MCF 10A (cell line): ENCODE measurements at regions not wholly inside any gene's neighbourhood (a gene's known extent, or its start where the extent isn't known, plus 50 kb on each side); places are given as distances from the start of the nearest gene placed in this dataset.

Source experiments
- BruUV-seq: library from RNA; stranded (reverse); fragments of 400-500 nt; replicated peaks from 2 replicates; lab custom pipeline; 2021; lab: Mats Ljungman, UMichigan
- CTCF ChIA-PET: fragments of 300-600 bp; sonication (Branson Sonifier 250); formaldehyde crosslinking; extraction: SDS; loops from one replicate; lab custom pipeline; 2021; ENCODE audit warnings: antibody characterized with exemption, inconsistent platforms; lab: Yijun Ruan, JAX
- POLR2A ChIA-PET: fragments of 300-600, 350-650 bp; sonication (Branson Sonifier 250); formaldehyde crosslinking; extraction: SDS; loops from one replicate; lab custom pipeline; 2020; ENCODE audit warnings: antibody characterized with exemption, inconsistent platforms; lab: Yijun Ruan, JAX
- DNase-seq: peaks from one replicate; pipeline ENCODE4 v3.0.0-alpha.2; 2018; ENCODE audit not compliant: unreplicated experiment
- H3K27ac Mint-ChIP-seq: one replicate; pipeline ENCODE4 v1.8.0; 2022; ENCODE audit warnings: mild to moderate bottlenecking, low read depth, mixed read lengths; ENCODE audit not compliant: unreplicated experiment
- H3K27me3 Mint-ChIP-seq: one replicate; pipeline ENCODE4 v1.8.0; 2022; ENCODE audit warnings: mixed read lengths; ENCODE audit not compliant: insufficient read depth, unreplicated experiment
- H3K36me3 Mint-ChIP-seq: one replicate; pipeline ENCODE4 v1.8.0; 2022; ENCODE audit warnings: mild to moderate bottlenecking, moderate library complexity, mixed read lengths; ENCODE audit not compliant: insufficient read depth, unreplicated experiment
- H3K4me1 Mint-ChIP-seq: one replicate; pipeline ENCODE4 v1.8.0; 2022; ENCODE audit warnings: mixed read lengths; ENCODE audit not compliant: insufficient read depth, unreplicated experiment
- H3K4me3 Mint-ChIP-seq: one replicate; pipeline ENCODE4 v1.8.0; 2022; ENCODE audit warnings: mild to moderate bottlenecking, moderate library complexity, mixed read lengths; ENCODE audit not compliant: unreplicated experiment
- H3K9me3 Mint-ChIP-seq: one replicate; pipeline ENCODE4 v1.8.0; 2022; ENCODE audit warnings: mixed read lengths; ENCODE audit not compliant: unreplicated experiment
- CTCF ChIP-seq: fragments of 200-600 bp; IDR thresholded peaks from one replicate; pipeline ENCODE4 v1.8.0; 2022; ENCODE audit warnings: antibody characterized with exemption, mild to moderate bottlenecking; ENCODE audit not compliant: unreplicated experiment
- intact Hi-C: fragments of 100-400 bp; cut with micrococcal nuclease; formaldehyde crosslinking; loops from 2 replicates; pipeline ENCODE4 v1.14.1; 2022

GRCh38 chr9:106731910-106732309, 131.1 kb upstream of the ZNF462 start:
- Mint-ChIP-seq H3K27me3 (no peaks in the 10 kb centered on the region), H3K27ac (no peak overlapping the region), H3K36me3 (no peaks in the 10 kb centered on the region), H3K4me1 (no peaks in the 10 kb centered on the region), H3K9me3 (no peaks in the 10 kb centered on the region), H3K4me3 (no peak overlapping the region)
- TF ChIP-seq CTCF, result no peak
- ChIA-PET CTCF (no interaction called here), POLR2A (no interaction called here)
- DNase-seq, result no peak
- BruUV-seq, result no TSS peak
- intact Hi-C loops, result no loop called here

- Mint-ChIP-seq H3K4me1 (no peaks in the 10 kb centered on the region), H3K9me3 (no peaks in the 10 kb centered on the region), H3K4me3 (no peak overlapping the region), H3K27ac (no peak overlapping the region), H3K27me3 (no peaks in the 10 kb centered on the region), H3K36me3 (no peaks in the 10 kb centered on the region)
- ChIA-PET POLR2A (no interaction called here), CTCF (interaction anchor here (1.1 to 1.2 kb wide), 2 partner anchors 16 to 220 kb away, joined by 3 to 4 read pairs; no protein-coding TSS in a partner anchor)
- DNase-seq, result no peak
- BruUV-seq, result no TSS peak
- intact Hi-C loops, result no loop called here
- no peak for TF ChIP-seq CTCF
These were observed 129.1 kb upstream of the ZNF462 start for GRCh38 chr9:106733828-106734380.

GRCh38 chr9:106737516-106737915, 125.5 kb upstream of the ZNF462 start:
- no peaks in the 10 kb centered on the region for H3K36me3 Mint-ChIP-seq
- POLR2A ChIA-PET, result no interaction called here
- H3K27me3 Mint-ChIP-seq, result no peaks in the 10 kb centered on the region
- H3K4me3 Mint-ChIP-seq, result no peak overlapping the region
- DNase-seq, result no peak
- CTCF ChIA-PET, result no interaction called here
- intact Hi-C loops, result no loop called here
- BruUV-seq, result no TSS peak
- H3K4me1 Mint-ChIP-seq, result no peaks in the 10 kb centered on the region
- no peaks in the 10 kb centered on the region for H3K9me3 Mint-ChIP-seq
- no peak overlapping the region for H3K27ac Mint-ChIP-seq
- no peak for TF ChIP-seq CTCF

DNA sequence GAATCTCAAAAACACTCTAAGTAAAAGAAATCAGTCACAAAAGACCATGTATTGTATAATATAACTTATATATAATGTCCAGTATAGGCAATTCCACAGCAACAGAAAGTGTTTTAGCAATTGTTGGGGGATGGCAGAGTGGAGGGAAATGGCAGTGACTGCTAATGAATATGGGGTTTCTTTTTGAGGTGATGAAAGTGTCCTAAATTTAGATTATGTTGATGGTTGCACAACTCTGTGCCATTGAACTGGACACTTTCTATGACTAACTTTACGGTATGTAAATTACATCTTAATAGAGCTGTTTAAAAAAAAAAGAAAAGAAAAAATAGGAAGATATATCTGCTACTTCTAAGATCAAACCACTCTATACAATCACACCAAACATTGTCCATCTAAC, 124.9 kb upstream of the ZNF462 start:
- BruUV-seq, result no TSS peak
- CTCF ChIA-PET, result interaction anchor here (0.8 kb wide), 1 partner anchor 27 kb away, joined by 3 read pairs; no protein-coding TSS in a partner anchor
- Mint-ChIP-seq H3K9me3 (no peaks in the 10 kb centered on the region), H3K4me1 (no peaks in the 10 kb centered on the region), H3K27ac (no peak overlapping the region), H3K27me3 (no peaks in the 10 kb centered on the region), H3K36me3 (no peaks in the 10 kb centered on the region), H3K4me3 (no peak overlapping the region)
- no peak for TF ChIP-seq CTCF
- intact Hi-C loops, result no loop called here
- POLR2A ChIA-PET, result no interaction called here
- DNase-seq, result no peak
